NB4 (cell line): ENCODE measurements at regions not wholly inside any gene's neighbourhood (a gene's known extent, or its start where the extent isn't known, plus 50 kb on each side); places are given as distances from the start of the nearest gene placed in this dataset.

Experiments used
- CTCF ChIP-seq: IDR thresholded peaks from one replicate; pipeline ENCODE4 v1.5.1; 2012; ENCODE audit warnings: low read depth, low read length
- MAX ChIP-seq: IDR thresholded peaks from 2 replicates; pipeline ENCODE4 v1.6.1; 2011; ENCODE audit warnings: low read depth, low read length
- POLR2A ChIP-seq: IDR thresholded peaks from 2 replicates; pipeline ENCODE4 v1.6.1; 2011; ENCODE audit warnings: mild to moderate bottlenecking; ENCODE audit not compliant: insufficient read length; ENCODE audit errors: extremely low read depth

- TF ChIP-seq CTCF (no peak), MAX (no peak), POLR2A (no peak)
These were observed 456.4 kb upstream of the CDH4 start for GRCh38 chr20:60795651-60796050.
